Trophoblast cell (in vitro differentiated cells and primary cell): ENCODE measurements at regions not wholly inside any gene's neighbourhood (a gene's known extent, or its start where the extent isn't known, plus 50 kb on each side); places are given as distances from the start of the nearest gene placed in this dataset.

Experiments used
- DNase-seq, 2 donors: peaks; one replicate each; pipeline ENCODE4 v3.0.0-alpha.2; 2016
- H2AFZ ChIP-seq: 2 replicates; pipeline ENCODE4 v1.6.1; 2013; ENCODE audit warnings: low read length, moderate library complexity, mild to moderate bottlenecking; ENCODE audit not compliant: insufficient read depth, poor library complexity
- H2AK5ac ChIP-seq: 2 replicates; pipeline ENCODE4 v1.6.1; 2013; ENCODE audit warnings: mild to moderate bottlenecking, low read length
- H2BK120ac ChIP-seq: 2 replicates; pipeline ENCODE4 v1.6.1; 2013; ENCODE audit warnings: low read length, mild to moderate bottlenecking, moderate library complexity; ENCODE audit not compliant: insufficient read depth, poor library complexity
- H2BK12ac ChIP-seq: 2 replicates; pipeline ENCODE4 v1.6.1; 2013; ENCODE audit warnings: mild to moderate bottlenecking, low read length, moderate library complexity
- H2BK5ac ChIP-seq: 2 replicates; pipeline ENCODE4 v1.6.1; 2013; ENCODE audit warnings: low read length, low read depth, moderate library complexity, mild to moderate bottlenecking; ENCODE audit not compliant: poor library complexity
- H3K14ac ChIP-seq: 2 replicates; pipeline ENCODE4 v1.6.1; 2013; ENCODE audit warnings: mild to moderate bottlenecking, low read length
- H3K18ac ChIP-seq: 2 replicates; pipeline ENCODE4 v1.6.1; 2013; ENCODE audit warnings: mild to moderate bottlenecking, low read length
- H3K23ac ChIP-seq: 2 replicates; pipeline ENCODE4 v1.6.1; 2013; ENCODE audit warnings: low read length
- H3K27ac ChIP-seq: 2 replicates; pipeline ENCODE4 v1.5.1; 2013; ENCODE audit warnings: low read depth, mild to moderate bottlenecking, inconsistent platforms, low read length, moderate library complexity
- H3K27me3 ChIP-seq: 2 replicates; pipeline ENCODE4 v1.6.1; 2013; ENCODE audit warnings: inconsistent platforms, mild to moderate bottlenecking, low read length, moderate library complexity; ENCODE audit not compliant: insufficient read depth
- H3K36me3 ChIP-seq, 2 experiments: 1 replicate in 1 of 2; 2 replicates in 1 of 2; pipeline ENCODE4 v1.6.1; 2013; ENCODE audit warnings: low read length in 2 of 2, mild to moderate bottlenecking in 2 of 2, moderate library complexity in 1 of 2; ENCODE audit not compliant: insufficient read depth in 2 of 2, control insufficient read depth in 1 of 2
- H3K4ac ChIP-seq: 2 replicates; pipeline ENCODE4 v1.6.1; 2013; ENCODE audit warnings: low read depth, mild to moderate bottlenecking, low read length, moderate library complexity
- H3K4me1 ChIP-seq, 2 experiments: 1 replicate in 1 of 2; 2 replicates in 1 of 2; pipeline ENCODE4 v1.6.1; 2013; ENCODE audit warnings: low read length in 2 of 2, mild to moderate bottlenecking in 2 of 2, moderate library complexity in 1 of 2; ENCODE audit not compliant: insufficient read depth in 2 of 2, control insufficient read depth in 1 of 2
- H3K4me2 ChIP-seq: 2 replicates; pipeline ENCODE4 v1.6.1; 2013; ENCODE audit warnings: inconsistent platforms, mild to moderate bottlenecking, low read length, moderate library complexity
- H3K4me3 ChIP-seq: 2 replicates; pipeline ENCODE4 v1.5.1; 2013; ENCODE audit warnings: mild to moderate bottlenecking, low read depth, low read length, inconsistent platforms
- H3K79me1 ChIP-seq: one replicate; pipeline ENCODE4 v1.6.1; 2013; ENCODE audit warnings: low read length
- H3K79me2 ChIP-seq: 2 replicates; pipeline ENCODE4 v1.6.1; 2013; ENCODE audit warnings: low read length, mild to moderate bottlenecking; ENCODE audit not compliant: control insufficient read depth, insufficient read depth, poor library complexity
- H3K9ac ChIP-seq: 2 replicates; pipeline ENCODE4 v1.6.1; 2013; ENCODE audit warnings: mild to moderate bottlenecking, low read length
- H3K9me3 ChIP-seq: 2 replicates; pipeline ENCODE4 v1.6.1; 2013; ENCODE audit warnings: low read depth, mild to moderate bottlenecking, control low read depth, inconsistent platforms, low read length; ENCODE audit not compliant: insufficient read depth
- H4K12ac ChIP-seq: 2 replicates; pipeline ENCODE4 v1.6.1; 2013; ENCODE audit warnings: low read depth, mild to moderate bottlenecking, low read length, moderate library complexity
- H4K8ac ChIP-seq: 2 replicates; pipeline ENCODE4 v1.6.1; 2013; ENCODE audit warnings: low read depth, mild to moderate bottlenecking, low read length, moderate library complexity
- H4K91ac ChIP-seq: one replicate; pipeline ENCODE4 v1.6.1; 2013; ENCODE audit warnings: low read depth, mild to moderate bottlenecking, low read length, moderate library complexity
- WGBS: extraction: QIAGEN DNeasy Blood & Tissue Kit; methylation state at CpG from one replicate; pipeline ENCODE4 v1.1.7; 2013; ENCODE audit warnings: missing lambda C conversion rate; ENCODE audit not compliant: insufficient read length, insufficient coverage; ENCODE audit errors: extremely low coverage; 5-methylcytosine and 5-hydroxymethylcytosine counted together

- Histone ChIP-seq H4K8ac (no peak overlapping the region), H3K27ac (no peak overlapping the region), H2BK5ac (no peak overlapping the region), H2AK5ac (no peak overlapping the region), H3K4ac (no peak overlapping the region), H3K36me3 (peaks cover 0 to 1% of the 10 kb centered on the region in 2 experiments), H2BK12ac (no peak overlapping the region), H3K79me2 (no peaks in the 10 kb centered on the region), H2BK120ac (no peak overlapping the region), H3K4me1 (no peaks in the 10 kb centered on the region), H3K4me2 (no peak overlapping the region), H4K12ac (no peak overlapping the region), H3K18ac (no peak overlapping the region), H4K91ac (no peak overlapping the region), H3K27me3 (no peaks in the 10 kb centered on the region), H3K14ac (no peak overlapping the region), H3K23ac (no peak overlapping the region), H3K9ac (no peak overlapping the region), H3K4me3 (no peak overlapping the region), H3K79me1 (no peaks in the 10 kb centered on the region), H3K9me3 (no peaks in the 10 kb centered on the region), H2AFZ (no peak overlapping the region)
- DNase-seq, result no peak
- WGBS, result no CpG with 5 or more reads among the region's 4 CpGs
Observed at GRCh38 chr6:121535777-121536176, 100.3 kb downstream of the GJA1 start.

GRCh38 chr6:121536345-121536744 is 100.9 kb downstream of the GJA1 start:
- Histone ChIP-seq H3K9ac (no peak overlapping the region), H3K14ac (no peak overlapping the region), H2AK5ac (no peak overlapping the region), H3K9me3 (no peaks in the 10 kb centered on the region), H4K8ac (no peak overlapping the region), H3K36me3 (peaks cover 0 to 1% of the 10 kb centered on the region in 2 experiments), H3K4me1 (no peaks in the 10 kb centered on the region), H3K4me3 (no peak overlapping the region), H2BK5ac (no peak overlapping the region), H3K23ac (no peak overlapping the region), H2BK120ac (no peak overlapping the region), H4K91ac (no peak overlapping the region), H3K79me2 (no peaks in the 10 kb centered on the region), H4K12ac (no peak overlapping the region), H3K79me1 (no peaks in the 10 kb centered on the region), H3K27ac (no peak overlapping the region), H2AFZ (no peak overlapping the region), H3K4ac (no peak overlapping the region), H3K27me3 (no peaks in the 10 kb centered on the region), H3K4me2 (no peak overlapping the region), H3K18ac (no peak overlapping the region), H2BK12ac (no peak overlapping the region)
- no peak for DNase-seq
- no CpG with 5 or more reads among the region's 2 CpGs for WGBS

GRCh38 chr6:121539439-121539838 is 104.0 kb downstream of the GJA1 start:
- Histone ChIP-seq H2AK5ac (no peak overlapping the region), H4K12ac (no peak overlapping the region)
- no CpG with 5 or more reads among the region's 1 CpG for WGBS

GRCh38 chr6:121540210-121540609 is 104.8 kb downstream of the GJA1 start:
- no CpG with 5 or more reads among the region's 2 CpGs for WGBS
- no peak for DNase-seq
- Histone ChIP-seq H2BK5ac (no peak overlapping the region), H2AFZ (no peak overlapping the region), H3K36me3 (peaks cover 0 to 1% of the 10 kb centered on the region in 2 experiments), H3K79me1 (no peaks in the 10 kb centered on the region), H3K4me1 (no peaks in the 10 kb centered on the region), H3K9ac (no peak overlapping the region), H3K23ac (no peak overlapping the region), H3K4me2 (no peak overlapping the region), H3K9me3 (no peaks in the 10 kb centered on the region), H3K27me3 (no peaks in the 10 kb centered on the region), H3K4me3 (no peak overlapping the region), H4K12ac (no peak overlapping the region), H3K27ac (no peak overlapping the region), H2BK12ac (no peak overlapping the region), H3K4ac (no peak overlapping the region), H3K18ac (no peak overlapping the region), H2BK120ac (no peak overlapping the region), H3K14ac (no peak overlapping the region), H4K8ac (no peak overlapping the region), H2AK5ac (no peak overlapping the region), H4K91ac (no peak overlapping the region), H3K79me2 (no peaks in the 10 kb centered on the region)

More at GRCh38 chr6:121539439-121539838, 104.0 kb downstream of the GJA1 start:
- Histone ChIP-seq H3K4me1 (no peaks in the 10 kb centered on the region), H3K18ac (no peak overlapping the region), H4K91ac (no peak overlapping the region), H3K4me3 (no peak overlapping the region), H3K79me1 (no peaks in the 10 kb centered on the region), H3K23ac (no peak overlapping the region), H3K27me3 (no peaks in the 10 kb centered on the region), H2BK12ac (no peak overlapping the region), H3K9ac (no peak overlapping the region), H3K4ac (no peak overlapping the region), H3K79me2 (no peaks in the 10 kb centered on the region), H3K9me3 (no peaks in the 10 kb centered on the region), H2BK5ac (no peak overlapping the region), H3K27ac (no peak overlapping the region), H4K8ac (no peak overlapping the region), H2BK120ac (no peak overlapping the region), H3K36me3 (peaks cover 0 to 1% of the 10 kb centered on the region in 2 experiments), H3K4me2 (no peak overlapping the region), H2AFZ (no peak overlapping the region), H3K14ac (no peak overlapping the region)
- DNase-seq, result no peak
